Neural cell (in vitro differentiated cells): ENCODE measurements at regions not wholly inside any gene's neighbourhood (a gene's known extent, or its start where the extent isn't known, plus 50 kb on each side); places are given as distances from the start of the nearest gene placed in this dataset.

Source experiments
- H2AFZ ChIP-seq: fragments of 200-600, 300-800 bp; sonication (generic), shearing (Covaris generic); 2 replicates; pipeline ENCODE4 v1.6.0; 2014; ENCODE audit warnings: low read depth, mild to moderate bottlenecking, antibody characterized with exemption, low read length, moderate library complexity
- H3F3A ChIP-seq: fragments of 200-600 bp; shearing (Covaris generic); 2 replicates; pipeline ENCODE4 v1.6.1; 2016; ENCODE audit warnings: mild to moderate bottlenecking, moderate library complexity, mixed read lengths, antibody characterized with exemption, low read length; ENCODE audit not compliant: insufficient read depth, poor library complexity, severe bottlenecking
- H3K27ac ChIP-seq: fragments of 200-600, 300-800 bp; sonication (generic), shearing (Covaris generic); 2 replicates; pipeline ENCODE4 v1.5.1; 2014; ENCODE audit warnings: mild to moderate bottlenecking, low read length, moderate library complexity
- H3K27me3 ChIP-seq: fragments of 300-800, 200-600 bp; sonication (generic), shearing (Covaris generic); 2 replicates; pipeline ENCODE4 v1.6.0; 2014; ENCODE audit warnings: mild to moderate bottlenecking, low read depth, low read length, moderate library complexity; ENCODE audit not compliant: insufficient read depth
- H3K36me3 ChIP-seq: fragments of 300-800, 200-600 bp; sonication (generic), shearing (Covaris generic); 2 replicates; pipeline ENCODE4 v1.5.1; 2014; ENCODE audit warnings: mild to moderate bottlenecking, antibody characterized with exemption, low read length, moderate library complexity; ENCODE audit not compliant: insufficient read depth
- H3K4me2 ChIP-seq: fragments of 300-800, 200-600 bp; sonication (generic), shearing (Covaris generic); 2 replicates; pipeline ENCODE4 v1.6.0; 2014; ENCODE audit warnings: mild to moderate bottlenecking, low read length
- H3K4me3 ChIP-seq: fragments of 300-800, 200-600 bp; sonication (generic), shearing (Covaris generic); 2 replicates; pipeline ENCODE4 v1.5.1; 2014; ENCODE audit warnings: mild to moderate bottlenecking, low read length, moderate library complexity
- H3K79me2 ChIP-seq: fragments of 200-600 bp; shearing (Covaris generic); replicated peaks from 2 replicates; pipeline ENCODE4 v1.6.0; 2014; ENCODE audit warnings: mild to moderate bottlenecking, low read length, moderate library complexity; ENCODE audit not compliant: insufficient read depth
- H3K9ac ChIP-seq: fragments of 300-800, 200-600 bp; sonication (generic), shearing (Covaris generic); 2 replicates; pipeline ENCODE4 v1.6.1; 2016; ENCODE audit warnings: mild to moderate bottlenecking, low read length, mixed read lengths
- H3K9me2 ChIP-seq: fragments of 200-600 bp; shearing (Covaris generic); 2 replicates; pipeline ENCODE4 v1.6.1; 2016; ENCODE audit warnings: mild to moderate bottlenecking, low read length, mixed read lengths; ENCODE audit not compliant: insufficient read depth
- H3K9me3 ChIP-seq: fragments of 200-600, 300-800 bp; sonication (generic), shearing (Covaris generic); 2 replicates; pipeline ENCODE4 v1.6.1; 2016; ENCODE audit warnings: mild to moderate bottlenecking, mixed run types, low read length, moderate library complexity, mixed read lengths
- H4K20me1 ChIP-seq: fragments of 200-600 bp; shearing (Covaris generic); 2 replicates; pipeline ENCODE4 v1.6.1; 2016; ENCODE audit warnings: mild to moderate bottlenecking, mixed run types; ENCODE audit not compliant: insufficient read depth
- EP300 ChIP-seq: fragments of 450-650 bp; conservative IDR thresholded peaks from 2 replicates; pipeline ENCODE4 v1.6.1; 2014; ENCODE audit warnings: antibody characterized with exemption, mild to moderate bottlenecking, moderate library complexity; ENCODE audit not compliant: poor library complexity, severe bottlenecking
- EZH2 ChIP-seq: fragments of 200-600, 300-800 bp; shearing (Covaris generic), sonication (generic); IDR thresholded peaks from 2 replicates; pipeline ENCODE4 v1.6.1; 2014; ENCODE audit warnings: antibody characterized with exemption, low read length, borderline replicate concordance, mild to moderate bottlenecking; ENCODE audit not compliant: insufficient read depth, poor library complexity, severe bottlenecking
- MXI1 ChIP-seq: fragments of 450-650 bp; conservative IDR thresholded peaks from 2 replicates; pipeline ENCODE4 v1.6.1; 2014; ENCODE audit warnings: antibody characterized with exemption, mild to moderate bottlenecking; ENCODE audit not compliant: poor library complexity, severe bottlenecking
- POLR2AphosphoS5 ChIP-seq: IDR thresholded peaks from 2 replicates; pipeline ENCODE4 v1.6.1; 2012
- RAD21 ChIP-seq: fragments of 450-650 bp; conservative IDR thresholded peaks from 2 replicates; pipeline ENCODE4 v1.6.1; 2014; ENCODE audit warnings: antibody characterized with exemption, mild to moderate bottlenecking, moderate library complexity
- SMC3 ChIP-seq: fragments of 450-650 bp; conservative IDR thresholded peaks from 2 replicates; pipeline ENCODE4 v1.6.1; 2014; ENCODE audit warnings: antibody characterized with exemption, mild to moderate bottlenecking, moderate library complexity; ENCODE audit not compliant: poor library complexity
- TAF1 ChIP-seq: IDR thresholded peaks from 2 replicates; pipeline ENCODE4 v1.6.1; 2012; ENCODE audit warnings: low read depth
- TF ChIP-seq, protein P1 (sequence below): IDR thresholded peaks from 2 replicates; pipeline ENCODE4 v1.6.1; 2012; ENCODE audit warnings: borderline replicate concordance
- TF ChIP-seq, protein P2 (sequence below): fragments of 450-650 bp; IDR thresholded peaks from 2 replicates; pipeline ENCODE4 v1.5.1; 2014; ENCODE audit warnings: antibody characterized with exemption, mild to moderate bottlenecking, moderate library complexity; ENCODE audit not compliant: poor library complexity, severe bottlenecking

DNA sequence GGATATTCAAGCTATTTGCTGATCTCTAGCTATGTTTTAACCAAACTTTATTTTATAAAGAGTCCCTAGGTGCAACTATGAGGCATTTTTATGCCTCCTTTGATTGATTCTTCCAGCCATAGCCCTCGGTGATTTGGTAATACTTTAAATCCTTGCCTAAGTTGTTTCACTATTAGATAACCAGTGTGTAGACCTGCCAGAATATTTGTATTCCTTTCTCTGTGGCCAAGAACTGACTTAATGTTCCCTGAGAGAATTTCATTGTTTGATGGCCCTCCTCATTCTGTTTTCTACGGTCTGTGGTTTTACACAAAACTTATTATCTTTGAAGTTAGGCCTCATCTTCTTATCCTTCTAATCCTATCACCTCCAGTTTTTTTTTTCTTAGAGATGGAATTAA is 109.7 kb upstream of the MDGA2 start:
- H4K20me1 ChIP-seq, result no peaks in the 10 kb centered on the region
- H3K36me3 ChIP-seq, result no peaks in the 10 kb centered on the region
- TF ChIP-seq RAD21 (no peak), POLR2AphosphoS5 (no peak), SMC3 (no peak), EP300 (no peak), TAF1 (no peak), EZH2 (no peak), MXI1 (no peak)
- TF ChIP-seq, protein P1, sequence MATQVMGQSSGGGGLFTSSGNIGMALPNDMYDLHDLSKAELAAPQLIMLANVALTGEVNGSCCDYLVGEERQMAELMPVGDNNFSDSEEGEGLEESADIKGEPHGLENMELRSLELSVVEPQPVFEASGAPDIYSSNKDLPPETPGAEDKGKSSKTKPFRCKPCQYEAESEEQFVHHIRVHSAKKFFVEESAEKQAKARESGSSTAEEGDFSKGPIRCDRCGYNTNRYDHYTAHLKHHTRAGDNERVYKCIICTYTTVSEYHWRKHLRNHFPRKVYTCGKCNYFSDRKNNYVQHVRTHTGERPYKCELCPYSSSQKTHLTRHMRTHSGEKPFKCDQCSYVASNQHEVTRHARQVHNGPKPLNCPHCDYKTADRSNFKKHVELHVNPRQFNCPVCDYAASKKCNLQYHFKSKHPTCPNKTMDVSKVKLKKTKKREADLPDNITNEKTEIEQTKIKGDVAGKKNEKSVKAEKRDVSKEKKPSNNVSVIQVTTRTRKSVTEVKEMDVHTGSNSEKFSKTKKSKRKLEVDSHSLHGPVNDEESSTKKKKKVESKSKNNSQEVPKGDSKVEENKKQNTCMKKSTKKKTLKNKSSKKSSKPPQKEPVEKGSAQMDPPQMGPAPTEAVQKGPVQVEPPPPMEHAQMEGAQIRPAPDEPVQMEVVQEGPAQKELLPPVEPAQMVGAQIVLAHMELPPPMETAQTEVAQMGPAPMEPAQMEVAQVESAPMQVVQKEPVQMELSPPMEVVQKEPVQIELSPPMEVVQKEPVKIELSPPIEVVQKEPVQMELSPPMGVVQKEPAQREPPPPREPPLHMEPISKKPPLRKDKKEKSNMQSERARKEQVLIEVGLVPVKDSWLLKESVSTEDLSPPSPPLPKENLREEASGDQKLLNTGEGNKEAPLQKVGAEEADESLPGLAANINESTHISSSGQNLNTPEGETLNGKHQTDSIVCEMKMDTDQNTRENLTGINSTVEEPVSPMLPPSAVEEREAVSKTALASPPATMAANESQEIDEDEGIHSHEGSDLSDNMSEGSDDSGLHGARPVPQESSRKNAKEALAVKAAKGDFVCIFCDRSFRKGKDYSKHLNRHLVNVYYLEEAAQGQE, result no peak
- TF ChIP-seq, protein P2, sequence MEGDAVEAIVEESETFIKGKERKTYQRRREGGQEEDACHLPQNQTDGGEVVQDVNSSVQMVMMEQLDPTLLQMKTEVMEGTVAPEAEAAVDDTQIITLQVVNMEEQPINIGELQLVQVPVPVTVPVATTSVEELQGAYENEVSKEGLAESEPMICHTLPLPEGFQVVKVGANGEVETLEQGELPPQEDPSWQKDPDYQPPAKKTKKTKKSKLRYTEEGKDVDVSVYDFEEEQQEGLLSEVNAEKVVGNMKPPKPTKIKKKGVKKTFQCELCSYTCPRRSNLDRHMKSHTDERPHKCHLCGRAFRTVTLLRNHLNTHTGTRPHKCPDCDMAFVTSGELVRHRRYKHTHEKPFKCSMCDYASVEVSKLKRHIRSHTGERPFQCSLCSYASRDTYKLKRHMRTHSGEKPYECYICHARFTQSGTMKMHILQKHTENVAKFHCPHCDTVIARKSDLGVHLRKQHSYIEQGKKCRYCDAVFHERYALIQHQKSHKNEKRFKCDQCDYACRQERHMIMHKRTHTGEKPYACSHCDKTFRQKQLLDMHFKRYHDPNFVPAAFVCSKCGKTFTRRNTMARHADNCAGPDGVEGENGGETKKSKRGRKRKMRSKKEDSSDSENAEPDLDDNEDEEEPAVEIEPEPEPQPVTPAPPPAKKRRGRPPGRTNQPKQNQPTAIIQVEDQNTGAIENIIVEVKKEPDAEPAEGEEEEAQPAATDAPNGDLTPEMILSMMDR, result no peak
- no peak overlapping the region for H3K4me2 ChIP-seq
- no peaks in the 10 kb centered on the region for H3K9me2 ChIP-seq
- H3K79me2 ChIP-seq, result no peaks in the 10 kb centered on the region
- no peaks in the 10 kb centered on the region for H3K27me3 ChIP-seq
- H3K9ac ChIP-seq, result no peak overlapping the region
- no peaks in the 10 kb centered on the region for H3K9me3 ChIP-seq
- no peak overlapping the region for H2AFZ ChIP-seq
- H3K27ac ChIP-seq, result no peak overlapping the region
- no peak overlapping the region for H3K4me3 ChIP-seq
- H3F3A ChIP-seq, result no peaks in the 10 kb centered on the region

DNA sequence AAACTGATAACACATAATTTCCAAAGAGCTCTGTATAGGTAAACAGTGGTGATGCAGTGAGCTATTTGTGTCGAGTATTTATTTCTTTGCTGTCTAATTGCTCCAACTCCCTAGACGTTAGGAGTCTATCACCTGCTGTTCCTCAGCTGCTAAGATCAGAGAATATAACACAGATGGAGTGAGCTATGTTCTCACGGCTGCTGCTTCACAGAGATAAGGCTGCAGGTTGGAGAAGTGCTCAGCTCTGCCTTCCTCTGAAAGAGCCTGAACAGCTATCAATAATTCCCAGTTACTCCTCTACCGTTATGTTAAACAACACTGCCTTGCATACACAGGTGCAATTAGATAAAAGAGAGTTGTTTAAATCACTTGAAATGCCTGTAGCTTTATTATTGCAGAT is 103.2 kb upstream of the MDGA2 start:
- no peaks in the 10 kb centered on the region for H3K9me3 ChIP-seq
- no peaks in the 10 kb centered on the region for H4K20me1 ChIP-seq
- no peak overlapping the region for H3K4me3 ChIP-seq
- H3K27ac ChIP-seq, result no peak overlapping the region
- H3K9me2 ChIP-seq, result no peaks in the 10 kb centered on the region
- no peaks in the 10 kb centered on the region for H3K27me3 ChIP-seq
- no peaks in the 10 kb centered on the region for H3K36me3 ChIP-seq
- no peak for TF ChIP-seq EZH2
- no peak for TF ChIP-seq EP300
- H2AFZ ChIP-seq, result no peak overlapping the region
- no peak overlapping the region for H3K4me2 ChIP-seq
- no peaks in the 10 kb centered on the region for H3F3A ChIP-seq
- H3K9ac ChIP-seq, result no peak overlapping the region
- H3K79me2 ChIP-seq, result no peaks in the 10 kb centered on the region

DNA sequence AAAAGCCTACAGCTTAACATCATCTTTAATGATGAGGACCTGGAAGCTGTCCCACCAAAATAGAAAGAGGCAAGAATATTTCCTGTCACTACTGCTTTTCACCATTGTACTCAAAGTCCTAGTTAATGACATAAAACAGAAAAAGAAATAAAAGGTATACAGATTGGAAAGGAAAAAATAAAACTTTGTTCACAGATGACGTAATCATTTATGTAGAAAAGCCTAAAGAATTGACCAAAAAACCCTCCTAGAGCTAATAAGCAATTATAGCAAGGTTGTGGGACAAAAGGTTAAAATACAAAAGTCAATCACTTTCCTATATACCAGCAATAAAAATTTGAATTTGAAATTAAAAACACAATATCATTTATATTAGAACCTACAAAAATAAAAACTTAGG is 97.2 kb upstream of the MDGA2 start:
- Histone ChIP-seq H3K36me3 (no peaks in the 10 kb centered on the region), H3K27ac (no peak overlapping the region), H3K9me2 (no peaks in the 10 kb centered on the region), H3K27me3 (no peaks in the 10 kb centered on the region), H3K4me3 (no peak overlapping the region), H3K9ac (no peak overlapping the region), H3F3A (no peaks in the 10 kb centered on the region), H3K4me2 (no peak overlapping the region), H2AFZ (no peak overlapping the region), H3K9me3 (no peaks in the 10 kb centered on the region), H4K20me1 (no peaks in the 10 kb centered on the region), H3K79me2 (no peaks in the 10 kb centered on the region)
- TF ChIP-seq SMC3 (no peak), RAD21 (no peak), POLR2AphosphoS5 (no peak)
- TF ChIP-seq, protein P2, result no peak
- TF ChIP-seq, protein P1, result no peak
